ENCODE measurements at regions not wholly inside any gene's neighbourhood (a gene's known extent, or its start where the extent isn't known, plus 50 kb on each side); places are given as distances from the start of the nearest gene placed in this dataset.
A peak's percentile ranks its signal among the peaks of the same experiment; 100 is the strongest.

DNA sequence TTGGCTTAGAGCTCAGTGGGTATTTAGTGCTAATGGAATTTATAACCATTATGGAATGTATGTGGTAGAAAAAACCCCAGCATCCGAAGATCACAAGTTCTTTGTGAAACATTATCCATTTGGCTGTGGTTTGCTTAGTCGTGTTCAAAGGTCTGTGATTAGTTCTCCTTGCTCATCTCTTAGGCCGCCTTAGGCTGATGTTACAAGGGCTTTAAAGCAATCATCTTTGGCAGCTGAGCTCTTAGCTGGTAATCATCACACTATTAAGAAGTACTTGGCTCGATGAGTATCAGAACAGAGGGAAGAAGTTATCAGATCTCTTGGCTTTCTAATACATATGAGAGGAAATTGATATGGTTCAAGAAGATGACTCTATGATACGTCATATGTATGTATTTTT lies 124.1 kb upstream of the E2F7 start:
- DNase-seq, result no peak
- Histone ChIP-seq H3K9me3 (ENCODE audit: insufficient read depth, low read depth) (no peaks in the 10 kb centered on the region), H4K20me1 (ENCODE audit: insufficient read depth) (no peaks in the 10 kb centered on the region), H3K4me3 (no peak overlapping the region), H3K79me2 (ENCODE audit: low read depth) (no peaks in the 10 kb centered on the region), H2AFZ (no peak overlapping the region), H3K4me1 (replicated peaks; ENCODE audit: insufficient read depth) (no peaks in the 10 kb centered on the region), H3K27ac (no peak overlapping the region), H3K4me2 (no peak overlapping the region), H3K36me3 (ENCODE audit: low read depth) (no peaks in the 10 kb centered on the region), H3K9me2 (ENCODE audit: insufficient read depth) (no peaks in the 10 kb centered on the region), H3F3A (ENCODE audit: insufficient read depth, low read depth) (no peaks in the 10 kb centered on the region), H3K27me3 (ENCODE audit: insufficient read depth, low read depth) (no peaks in the 10 kb centered on the region)
- TF ChIP-seq, protein P1, sequence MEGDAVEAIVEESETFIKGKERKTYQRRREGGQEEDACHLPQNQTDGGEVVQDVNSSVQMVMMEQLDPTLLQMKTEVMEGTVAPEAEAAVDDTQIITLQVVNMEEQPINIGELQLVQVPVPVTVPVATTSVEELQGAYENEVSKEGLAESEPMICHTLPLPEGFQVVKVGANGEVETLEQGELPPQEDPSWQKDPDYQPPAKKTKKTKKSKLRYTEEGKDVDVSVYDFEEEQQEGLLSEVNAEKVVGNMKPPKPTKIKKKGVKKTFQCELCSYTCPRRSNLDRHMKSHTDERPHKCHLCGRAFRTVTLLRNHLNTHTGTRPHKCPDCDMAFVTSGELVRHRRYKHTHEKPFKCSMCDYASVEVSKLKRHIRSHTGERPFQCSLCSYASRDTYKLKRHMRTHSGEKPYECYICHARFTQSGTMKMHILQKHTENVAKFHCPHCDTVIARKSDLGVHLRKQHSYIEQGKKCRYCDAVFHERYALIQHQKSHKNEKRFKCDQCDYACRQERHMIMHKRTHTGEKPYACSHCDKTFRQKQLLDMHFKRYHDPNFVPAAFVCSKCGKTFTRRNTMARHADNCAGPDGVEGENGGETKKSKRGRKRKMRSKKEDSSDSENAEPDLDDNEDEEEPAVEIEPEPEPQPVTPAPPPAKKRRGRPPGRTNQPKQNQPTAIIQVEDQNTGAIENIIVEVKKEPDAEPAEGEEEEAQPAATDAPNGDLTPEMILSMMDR (conservative IDR thresholded peaks at IDR 0.05), result no peak
- no peak for TF ChIP-seq EZH2 (IDR thresholded peaks at IDR 0.05; ENCODE audit: low read depth)
- BruUV-seq (replicated peaks), result no TSS peak
- ChIA-PET CTCF (no interaction called here), POLR2A (ENCODE audit: unreplicated experiment) (no interaction called here)
- intact Hi-C loops (cut with micrococcal nuclease; ENCODE audit: unreplicated experiment), result no loop called here

DNA sequence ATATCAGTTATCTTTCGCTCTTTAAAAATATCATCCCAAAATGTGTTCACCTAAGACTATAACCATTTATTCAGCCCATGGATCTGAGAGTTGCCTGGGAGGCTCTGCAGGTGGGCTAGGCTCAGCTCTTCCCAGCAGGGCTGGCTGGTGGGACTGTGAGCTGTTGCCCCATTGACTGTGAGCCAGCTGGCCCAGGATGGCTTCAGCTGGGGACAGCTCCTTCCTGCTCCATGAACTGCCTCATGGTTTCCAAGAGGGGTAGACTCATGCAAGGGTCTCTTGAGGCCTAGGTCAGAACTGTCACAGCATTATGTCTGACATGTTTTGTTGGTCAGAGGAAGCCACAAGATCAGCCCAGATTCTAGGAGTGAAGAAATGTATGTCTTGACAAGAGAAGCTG lies 114.1 kb upstream of the E2F7 start:
- BruUV-seq (replicated peaks), result no TSS peak
- no peaks in the 10 kb centered on the region for H4K20me1 ChIP-seq (ENCODE audit: insufficient read depth)
- no peak overlapping the region for H3K27ac ChIP-seq
- H3K4me3 ChIP-seq, result peak overlapping the region; percentile 37; the same call in 1 of the 2 replicates
- H3K4me1 ChIP-seq (replicated peaks; ENCODE audit: insufficient read depth), result peaks cover 6% of the 10 kb centered on the region; the same call in 1 of the 2 replicates
- peak overlapping the region; percentile 65 for H3K4me2 ChIP-seq
- intact Hi-C loops (cut with micrococcal nuclease; ENCODE audit: unreplicated experiment), result no loop called here
- H3K9me2 ChIP-seq (ENCODE audit: insufficient read depth), result no peaks in the 10 kb centered on the region
- H3K9me3 ChIP-seq (ENCODE audit: insufficient read depth, low read depth), result peaks cover 4% of the 10 kb centered on the region; the same call in 1 of the 2 replicates
- no peaks in the 10 kb centered on the region for H3F3A ChIP-seq (ENCODE audit: insufficient read depth, low read depth)
- no peak for TF ChIP-seq EZH2 (IDR thresholded peaks at IDR 0.05; ENCODE audit: low read depth)
- TF ChIP-seq, protein P1 (conservative IDR thresholded peaks at IDR 0.05), result no peak
- ChIA-PET POLR2A (ENCODE audit: unreplicated experiment) (no interaction called here), CTCF (no interaction called here)
- H2AFZ ChIP-seq, result peak overlapping the region; percentile 72; the same call in 1 of the 2 replicates
- H3K36me3 ChIP-seq (ENCODE audit: low read depth), result no peaks in the 10 kb centered on the region
- no peaks in the 10 kb centered on the region for H3K27me3 ChIP-seq (ENCODE audit: insufficient read depth, low read depth)
- no peaks in the 10 kb centered on the region for H3K79me2 ChIP-seq (ENCODE audit: low read depth)
- no peak for DNase-seq

DNA sequence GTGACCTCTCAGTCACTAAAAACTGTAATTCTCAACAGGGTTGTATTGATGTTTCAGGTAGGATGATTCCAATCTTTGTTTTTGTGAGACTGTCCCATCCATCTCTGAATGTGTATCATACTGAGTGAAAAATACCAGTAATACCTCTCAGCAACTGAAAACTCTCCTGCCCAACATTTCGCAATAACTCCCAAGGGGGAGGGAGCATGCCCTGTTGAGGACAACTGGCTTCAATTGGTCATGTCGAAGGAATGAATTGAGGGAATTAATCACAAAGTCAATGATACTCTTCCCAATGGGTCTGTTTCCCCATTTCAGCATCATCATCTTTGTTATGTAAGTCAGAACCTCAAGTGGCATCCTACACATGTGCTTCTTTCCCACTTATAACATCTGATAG lies 102.4 kb upstream of the E2F7 start:
- no TSS peak for BruUV-seq (replicated peaks)
- no peak overlapping the region for H2AFZ ChIP-seq
- H3F3A ChIP-seq (ENCODE audit: insufficient read depth, low read depth), result no peaks in the 10 kb centered on the region
- no peak overlapping the region for H3K4me3 ChIP-seq
- no peak overlapping the region for H3K27ac ChIP-seq
- no peak for TF ChIP-seq EZH2 (IDR thresholded peaks at IDR 0.05; ENCODE audit: low read depth)
- TF ChIP-seq, protein P1 (conservative IDR thresholded peaks at IDR 0.05), result no peak
- ChIA-PET POLR2A (ENCODE audit: unreplicated experiment) (no interaction called here), CTCF (no interaction called here)
- no peaks in the 10 kb centered on the region for H3K36me3 ChIP-seq (ENCODE audit: low read depth)
- H3K4me1 ChIP-seq (replicated peaks; ENCODE audit: insufficient read depth), result no peaks in the 10 kb centered on the region
- no peaks in the 10 kb centered on the region for H3K79me2 ChIP-seq (ENCODE audit: low read depth)
- H4K20me1 ChIP-seq (ENCODE audit: insufficient read depth), result no peaks in the 10 kb centered on the region
- intact Hi-C loops (cut with micrococcal nuclease; ENCODE audit: unreplicated experiment), result no loop called here
- no peaks in the 10 kb centered on the region for H3K9me2 ChIP-seq (ENCODE audit: insufficient read depth)
- H3K27me3 ChIP-seq (ENCODE audit: insufficient read depth, low read depth), result no peaks in the 10 kb centered on the region
- DNase-seq, result no peak
- H3K4me2 ChIP-seq, result no peak overlapping the region
- H3K9me3 ChIP-seq (ENCODE audit: insufficient read depth, low read depth), result no peaks in the 10 kb centered on the region
